B cell (primary cell): ENCODE measurements at regions not wholly inside any gene's neighbourhood (a gene's known extent, or its start where the extent isn't known, plus 50 kb on each side); places are given as distances from the start of the nearest gene placed in this dataset.

Experiments used
- ATAC-seq: fragments of 200-7000 bp; cut with Tn5 transposase; one replicate; pipeline ENCODE4 v1.10.0; 2021; ENCODE audit warnings: low read depth, mild to moderate bottlenecking, moderate number of reproducible peaks, moderate library complexity
- CTCF ChIA-PET: fragments of 350-600 bp; sonication (Branson Sonifier 250); formaldehyde crosslinking; loops from one replicate; lab custom pipeline; 2021; ENCODE audit warnings: antibody characterized with exemption, inconsistent platforms; lab: Charles Lee
- POLR2A ChIA-PET: fragments of 350-600 bp; sonication (Branson Sonifier 250); formaldehyde crosslinking; loops from one replicate; lab custom pipeline; 2021; ENCODE audit warnings: antibody characterized with exemption; lab: Charles Lee
- DNase-seq: peaks from one replicate; pipeline ENCODE4 v3.0.0; 2013
- H2AFZ ChIP-seq: 2 replicates; pipeline ENCODE4 v1.6.1; 2012; ENCODE audit warnings: mild to moderate bottlenecking, low read depth, low read length; ENCODE audit not compliant: insufficient read depth, poor library complexity, severe bottlenecking
- H3K27ac ChIP-seq, 2 donors: 1 replicate in 1 of 2; 2 replicates in 1 of 2; pipeline ENCODE4 v1.5.1; 2012 to 2013; ENCODE audit warnings: low read length in 2 of 2, mild to moderate bottlenecking in 2 of 2, moderate library complexity in 1 of 2
- H3K27me3 ChIP-seq, 4 experiments: fragments of 200-600 bp in 1 of 4; sonication (generic) in 1 of 4; replicated peaks in 1 of 4; 1 replicate in 2 of 4; 2 replicates in 2 of 4; pipeline versions ENCODE4 v1.6.1 to v1.7.0; 2013 to 2016; ENCODE audit warnings: low read length in 3 of 4, mild to moderate bottlenecking in 2 of 4, mixed read lengths in 1 of 4, moderate library complexity in 1 of 4; ENCODE audit not compliant: insufficient read depth in 4 of 4, control insufficient read depth in 3 of 4; ENCODE audit errors: control extremely low read depth in 1 of 4
- H3K36me3 ChIP-seq, 2 experiments: replicated peaks in 1 of 2; 1 replicate in 1 of 2; 2 replicates in 1 of 2; pipeline versions ENCODE4 v1.6.1 to v1.7.1; 2013; ENCODE audit warnings: low read length in 1 of 2; ENCODE audit not compliant: insufficient read depth in 2 of 2, control insufficient read depth in 1 of 2; ENCODE audit errors: control extremely low read depth in 1 of 2, extremely low read depth in 1 of 2
- H3K4me1 ChIP-seq, 2 donors: fragments of 200-600 bp in 1 of 2; sonication (generic) in 1 of 2; 1 replicate in 1 of 2; 2 replicates in 1 of 2; pipeline versions ENCODE4 v1.5.1 to v1.6.1; 2013 to 2017; ENCODE audit warnings: low read length in 2 of 2; ENCODE audit not compliant: control insufficient read depth in 2 of 2, insufficient read depth in 2 of 2
- H3K4me2 ChIP-seq: replicated peaks from 2 replicates; pipeline ENCODE3; 2012; ENCODE audit warnings: mild to moderate bottlenecking, low read depth, low read length; ENCODE audit not compliant: poor library complexity, severe bottlenecking
- H3K4me3 ChIP-seq, 5 experiments: fragments of 200-600 bp in 1 of 5; sonication (generic) in 1 of 5; 1 replicate in 3 of 5; 2 replicates in 2 of 5; pipeline versions ENCODE4 v1.5.1 to v1.7.0; 2011 to 2016; ENCODE audit warnings: low read length in 4 of 5, mild to moderate bottlenecking in 4 of 5, low read depth in 2 of 5, control low read depth in 1 of 5, moderate library complexity in 1 of 5; ENCODE audit not compliant: insufficient read depth in 1 of 5; ENCODE audit errors: control extremely low read depth in 1 of 5, extremely low read depth in 1 of 5
- H3K79me2 ChIP-seq: fragments of 200-600 bp; sonication (generic); one replicate; pipeline ENCODE4 v1.6.0; 2016; ENCODE audit warnings: low read length; ENCODE audit not compliant: control insufficient read depth, insufficient read depth
- H3K9ac ChIP-seq: fragments of 200-600 bp; sonication (generic); 2 replicates; pipeline ENCODE4 v1.6.1; 2017; ENCODE audit warnings: mild to moderate bottlenecking, low read length, moderate library complexity
- H3K9me3 ChIP-seq, 3 donors: one replicate each; pipeline versions ENCODE4 v1.6.1 to v1.7.1; 2013; ENCODE audit warnings: low read length in 2 of 3; ENCODE audit not compliant: control insufficient read depth in 2 of 3, insufficient read depth in 1 of 3; ENCODE audit errors: control extremely low read depth in 1 of 3
- H4K20me1 ChIP-seq: 2 replicates; pipeline ENCODE4 v1.6.0; 2012; ENCODE audit warnings: mild to moderate bottlenecking, low read length; ENCODE audit not compliant: insufficient read depth, control insufficient read depth, poor library complexity, severe bottlenecking
- H3K27ac Mint-ChIP-seq: one replicate; pipeline ENCODE4 v1.8.0; 2021; ENCODE audit warnings: mixed read lengths
- H3K27me3 Mint-ChIP-seq: one replicate; pipeline ENCODE4 v1.8.0; 2021; ENCODE audit warnings: mixed read lengths
- H3K4me1 Mint-ChIP-seq: one replicate; pipeline ENCODE4 v1.8.0; 2021; ENCODE audit warnings: mixed read lengths
- H3K4me3 Mint-ChIP-seq: one replicate; pipeline ENCODE4 v1.8.0; 2021; ENCODE audit warnings: mixed read lengths
- H3K9me3 Mint-ChIP-seq: one replicate; pipeline ENCODE4 v1.8.0; 2022; ENCODE audit warnings: mixed read lengths; ENCODE audit not compliant: insufficient read depth
- EZH2 ChIP-seq: IDR thresholded peaks from 2 replicates; pipeline ENCODE4 v1.6.1; 2012; ENCODE audit warnings: borderline replicate concordance, low read depth, mild to moderate bottlenecking, moderate library complexity, low read length; ENCODE audit not compliant: insufficient read depth, poor library complexity, severe bottlenecking
- WGBS: methylation state at CpG from one replicate; pipeline ENCODE4 v1.1.5; 2013; ENCODE audit warnings: missing lambda C conversion rate; ENCODE audit not compliant: insufficient coverage; 5-methylcytosine and 5-hydroxymethylcytosine counted together
- intact Hi-C: fragments of 100-400 bp; cut with micrococcal nuclease; formaldehyde crosslinking; loops from one replicate; pipeline ENCODE4 v1.10.0; 2022
- TF ChIP-seq, protein P1 (sequence below): fragments of 200-600 bp; IDR thresholded peaks from one replicate; pipeline ENCODE4 v1.8.0; 2022; ENCODE audit warnings: antibody characterized with exemption, mild to moderate bottlenecking

DNA sequence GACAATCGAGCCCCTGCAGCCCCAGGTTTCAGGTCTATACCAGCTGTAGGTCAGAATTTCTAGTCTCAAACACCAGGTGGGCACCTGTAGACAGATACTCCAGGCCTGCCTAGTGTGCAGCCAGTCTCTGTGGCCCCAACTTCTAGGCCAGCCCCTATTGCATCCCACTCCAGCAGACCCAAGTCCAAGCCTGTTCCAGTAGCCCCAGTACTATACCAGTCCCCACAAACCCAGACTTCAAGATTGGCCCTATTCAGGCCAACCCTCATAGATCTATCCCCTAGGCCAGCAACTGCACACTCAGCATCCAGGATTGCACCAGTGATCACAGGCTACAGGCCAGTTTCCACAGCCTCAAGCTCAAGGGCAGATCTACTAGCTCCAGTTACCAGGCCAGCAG is 344.0 kb downstream of the PYDC2 start:
- Histone ChIP-seq H3K4me3 (no peak overlapping the region), H3K9ac (no peak overlapping the region), H2AFZ (no peak overlapping the region), H3K4me2 (no peak overlapping the region), H3K9me3 (peaks cover 0 to 21% (median 10%) of the 10 kb centered on the region in 3 donors), H4K20me1 (no peaks in the 10 kb centered on the region), H3K36me3 (no peaks in the 10 kb centered on the region), H3K27ac (no peak overlapping the region), H3K79me2 (no peaks in the 10 kb centered on the region), H3K27me3 (no peaks in the 10 kb centered on the region), H3K4me1 (no peaks in the 10 kb centered on the region)
- no peak for ATAC-seq
- Mint-ChIP-seq H3K27ac (no peak overlapping the region), H3K4me1 (no peaks in the 10 kb centered on the region), H3K9me3 (peaks cover 5% of the 10 kb centered on the region), H3K27me3 (no peaks in the 10 kb centered on the region), H3K4me3 (no peak overlapping the region)
- ChIA-PET POLR2A (no interaction called here), CTCF (no interaction called here)
- DNase-seq = no peak
- intact Hi-C loops = no loop called here
- WGBS = 70% methylated on average over 1 of the region's 1 CpG
- no peak for TF ChIP-seq EZH2
- TF ChIP-seq, protein P1, sequence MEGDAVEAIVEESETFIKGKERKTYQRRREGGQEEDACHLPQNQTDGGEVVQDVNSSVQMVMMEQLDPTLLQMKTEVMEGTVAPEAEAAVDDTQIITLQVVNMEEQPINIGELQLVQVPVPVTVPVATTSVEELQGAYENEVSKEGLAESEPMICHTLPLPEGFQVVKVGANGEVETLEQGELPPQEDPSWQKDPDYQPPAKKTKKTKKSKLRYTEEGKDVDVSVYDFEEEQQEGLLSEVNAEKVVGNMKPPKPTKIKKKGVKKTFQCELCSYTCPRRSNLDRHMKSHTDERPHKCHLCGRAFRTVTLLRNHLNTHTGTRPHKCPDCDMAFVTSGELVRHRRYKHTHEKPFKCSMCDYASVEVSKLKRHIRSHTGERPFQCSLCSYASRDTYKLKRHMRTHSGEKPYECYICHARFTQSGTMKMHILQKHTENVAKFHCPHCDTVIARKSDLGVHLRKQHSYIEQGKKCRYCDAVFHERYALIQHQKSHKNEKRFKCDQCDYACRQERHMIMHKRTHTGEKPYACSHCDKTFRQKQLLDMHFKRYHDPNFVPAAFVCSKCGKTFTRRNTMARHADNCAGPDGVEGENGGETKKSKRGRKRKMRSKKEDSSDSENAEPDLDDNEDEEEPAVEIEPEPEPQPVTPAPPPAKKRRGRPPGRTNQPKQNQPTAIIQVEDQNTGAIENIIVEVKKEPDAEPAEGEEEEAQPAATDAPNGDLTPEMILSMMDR = no peak

DNA sequence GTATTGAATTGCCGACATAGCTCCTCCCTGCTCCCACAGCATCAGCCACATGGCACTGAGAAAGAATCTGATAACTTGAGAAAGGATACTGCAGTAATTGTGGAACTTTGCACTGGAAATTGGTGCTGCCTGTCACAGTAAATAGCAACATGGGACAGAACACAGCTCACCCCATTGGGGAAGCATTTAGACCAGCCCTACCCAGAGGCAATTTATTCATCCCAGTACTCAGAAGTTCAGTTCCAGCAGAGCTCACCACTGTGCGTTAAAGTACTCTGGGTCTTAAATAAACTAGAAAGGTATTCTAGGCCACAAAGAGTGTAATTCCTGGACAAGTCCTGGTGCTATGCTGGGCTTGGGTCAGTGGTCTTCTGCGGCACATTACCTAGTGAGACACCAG is 347.1 kb downstream of the PYDC2 start:
- no peaks in the 10 kb centered on the region for H3K4me1 ChIP-seq
- no peak overlapping the region for H3K4me3 ChIP-seq
- H3K27ac Mint-ChIP-seq = no peak overlapping the region
- DNase-seq (no peak), ATAC-seq (no peak)
- H3K9ac ChIP-seq = no peak overlapping the region
- ChIA-PET CTCF (interaction anchor here (1.2 kb wide), 1 partner anchor 924 kb away, joined by 4 read pairs; no protein-coding TSS in a partner anchor), POLR2A (no interaction called here)
- no peaks in the 10 kb centered on the region for H4K20me1 ChIP-seq
- H3K27me3 ChIP-seq = no peaks in the 10 kb centered on the region
- H3K79me2 ChIP-seq = no peaks in the 10 kb centered on the region
- H3K27ac ChIP-seq = no peak overlapping the region
- H3K36me3 ChIP-seq = no peaks in the 10 kb centered on the region
- H3K27me3 Mint-ChIP-seq = no peaks in the 10 kb centered on the region
- peaks cover 0 to 12% (median 0%) of the 10 kb centered on the region in 3 donors for H3K9me3 ChIP-seq
- H3K4me3 Mint-ChIP-seq = no peak overlapping the region
- H3K9me3 Mint-ChIP-seq = peaks cover 8% of the 10 kb centered on the region
- intact Hi-C loops = no loop called here
- no peak for TF ChIP-seq EZH2
- TF ChIP-seq, protein P1 = no peak
- 95% methylated on average over 2 of the region's 3 CpGs for WGBS
- no peaks in the 10 kb centered on the region for H3K4me1 Mint-ChIP-seq
- no peak overlapping the region for H2AFZ ChIP-seq
- H3K4me2 ChIP-seq = no peak overlapping the region
